ENCODE measurements at regions not wholly inside any gene's neighbourhood (a gene's known extent, or its start where the extent isn't known, plus 50 kb on each side); places are given as distances from the start of the nearest gene placed in this dataset.
"Not testable (repeated sequence)": the region's sequence is repeated elsewhere in the genome, so short reads cannot be mapped to it uniquely, and the experiment has no call there.

GRCh38 chr5:130965360-130965759, 199.7 kb downstream of the HINT1 start:
- ATAC-seq: no peak
- DNase-seq (ENCODE audit: missing footprints): no peak
- intact Hi-C loops (cut with DNase I): no loop called here

- intact Hi-C loops (cut with DNase I): no loop called here
- ATAC-seq (no peak), DNase-seq (ENCODE audit: missing footprints) (no peak)
Observed at GRCh38 chr5:130964231-130965202, 200.5 kb downstream of the HINT1 start.

- intact Hi-C loops (cut with DNase I): no loop called here
- DNase-seq (ENCODE audit: missing footprints) (no peak), ATAC-seq (no peak)
Observed at GRCh38 chr5:130963798-130964197, 201.3 kb downstream of the HINT1 start.

GRCh38 chr5:130957151-130957550, 207.9 kb downstream of the HINT1 start:
- intact Hi-C loops (cut with DNase I): no loop called here
- DNase-seq (ENCODE audit: missing footprints): no peak
- no peak for ATAC-seq

GRCh38 chr5:130955041-130955440, 210.0 kb downstream of the HINT1 start:
- intact Hi-C loops (cut with DNase I): no loop called here
- DNase-seq (ENCODE audit: missing footprints): no peak
- ATAC-seq: no peak

GRCh38 chr5:130954336-130954735, 210.7 kb downstream of the HINT1 start:
- DNase-seq (ENCODE audit: missing footprints) (no peak), ATAC-seq (no peak)
- intact Hi-C loops (cut with DNase I): no loop called here

GRCh38 chr5:130939059-130939458, 226.0 kb downstream of the HINT1 start:
- intact Hi-C loops (cut with DNase I): no loop called here
- ATAC-seq (no peak), DNase-seq (ENCODE audit: missing footprints) (no peak)

GRCh38 chr5:130937046-130937445, 228.0 kb downstream of the HINT1 start:
- no peak for DNase-seq (ENCODE audit: missing footprints)
- intact Hi-C loops (cut with DNase I): no loop called here
- ATAC-seq: no peak

- DNase-seq (ENCODE audit: missing footprints) (peak; percentile 23), ATAC-seq (no peak)
- intact Hi-C loops (cut with DNase I): no loop called here
Observed at GRCh38 chr5:130923543-130924124, 241.4 kb downstream of the HINT1 start.

GRCh38 chr5:130912088-130912487, 253.0 kb downstream of the HINT1 start:
- no peak for DNase-seq (ENCODE audit: missing footprints)
- intact Hi-C loops (cut with DNase I): no loop called here
- no peak for ATAC-seq

- DNase-seq (ENCODE audit: missing footprints): no peak
- ATAC-seq: no peak
- intact Hi-C loops (cut with DNase I): no loop called here
Observed at GRCh38 chr5:130908186-130908585, 256.9 kb downstream of the HINT1 start.

- DNase-seq (ENCODE audit: missing footprints); intact Hi-C loops (cut with DNase I); ATAC-seq: not testable (repeated sequence)
Observed at GRCh38 chr5:130897537-130898195, 267.4 kb downstream of the HINT1 start.

- intact Hi-C loops (cut with DNase I); ATAC-seq; DNase-seq (ENCODE audit: missing footprints): not testable (repeated sequence)
Observed at GRCh38 chr5:130897181-130897536, 267.9 kb downstream of the HINT1 start.

- intact Hi-C loops (cut with DNase I): no loop called here
- no peak for DNase-seq (ENCODE audit: missing footprints)
- no peak for ATAC-seq
Observed at GRCh38 chr5:130896636-130897035, 268.4 kb downstream of the HINT1 start.

GRCh38 chr5:130893006-130893405, 272.1 kb downstream of the HINT1 start:
- ATAC-seq: no peak
- intact Hi-C loops (cut with DNase I): no loop called here
- no peak for DNase-seq (ENCODE audit: missing footprints)

- ATAC-seq (no peak), DNase-seq (ENCODE audit: missing footprints) (no peak)
- intact Hi-C loops (cut with DNase I): no loop called here
Observed at GRCh38 chr5:130890610-130891009, 274.4 kb downstream of the HINT1 start.

- intact Hi-C loops (cut with DNase I): no loop called here
- ATAC-seq: no peak
- no peak for DNase-seq (ENCODE audit: missing footprints)
Observed at GRCh38 chr5:130885691-130886090, 279.4 kb downstream of the HINT1 start.

- ATAC-seq: no peak
- intact Hi-C loops (cut with DNase I): no loop called here
- no peak for DNase-seq (ENCODE audit: missing footprints)
Observed at GRCh38 chr5:130885027-130885426, 280.0 kb downstream of the HINT1 start.

- intact Hi-C loops (cut with DNase I): no loop called here
- ATAC-seq: no peak
- DNase-seq (ENCODE audit: missing footprints): no peak
Observed at GRCh38 chr5:130884023-130884422, 281.0 kb downstream of the HINT1 start.

- DNase-seq (ENCODE audit: missing footprints) (no peak), ATAC-seq (no peak)
- intact Hi-C loops (cut with DNase I): no loop called here
Observed at GRCh38 chr5:130875656-130876055, 289.4 kb downstream of the HINT1 start.

Data from Right ventricle myocardium inferior (tissue), 1 donor.